Suppressor macrophage (primary cell): ENCODE measurements at regions not wholly inside any gene's neighbourhood (a gene's known extent, or its start where the extent isn't known, plus 50 kb on each side); places are given as distances from the start of the nearest gene placed in this dataset.
A peak's percentile ranks its signal among the peaks of the same experiment; 100 is the strongest.
"Not testable (repeated sequence)": the region's sequence is repeated elsewhere in the genome, so short reads cannot be mapped to it uniquely, and the experiment has no call there.

Source experiments
- DNase-seq, 4 experiments: peaks; one replicate each; pipeline ENCODE4 v3.0.0-alpha.2; 2020 to 2022

DNA sequence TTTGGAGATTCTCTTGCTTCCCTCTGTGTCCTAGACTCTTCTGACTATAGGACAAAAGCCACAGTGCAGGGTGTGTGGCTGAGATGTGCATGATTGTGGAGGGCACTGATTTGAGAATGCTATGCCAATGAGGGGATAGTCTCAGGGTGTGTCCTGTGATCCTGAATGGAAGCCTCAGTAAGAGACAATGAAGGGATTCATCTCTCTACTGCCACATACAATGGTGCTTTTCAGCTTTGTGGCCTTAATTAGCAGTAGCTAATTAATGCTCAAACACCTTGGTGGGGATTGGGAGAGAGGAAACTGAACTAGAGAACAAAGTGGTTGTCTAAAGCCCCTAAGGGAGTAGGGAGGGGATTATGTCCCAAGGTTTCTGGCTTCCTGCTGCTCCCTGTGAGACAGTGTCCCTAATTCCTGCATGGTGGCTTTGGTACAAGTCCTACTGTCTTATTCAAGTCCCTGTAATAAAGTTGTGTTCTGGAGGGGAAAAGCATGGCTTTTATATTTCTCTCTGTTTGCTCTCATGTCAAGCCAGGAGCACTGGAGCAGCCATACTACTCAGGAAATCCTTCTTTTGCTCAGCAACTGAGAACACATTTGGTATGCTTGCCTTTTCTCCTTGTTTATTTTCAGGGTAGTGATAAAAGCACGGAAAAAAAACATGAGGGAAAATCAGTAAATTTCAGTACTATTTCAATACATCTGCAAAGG is 415.2 kb upstream of the TCF4 start:
- DNase-seq: no peak

DNA sequence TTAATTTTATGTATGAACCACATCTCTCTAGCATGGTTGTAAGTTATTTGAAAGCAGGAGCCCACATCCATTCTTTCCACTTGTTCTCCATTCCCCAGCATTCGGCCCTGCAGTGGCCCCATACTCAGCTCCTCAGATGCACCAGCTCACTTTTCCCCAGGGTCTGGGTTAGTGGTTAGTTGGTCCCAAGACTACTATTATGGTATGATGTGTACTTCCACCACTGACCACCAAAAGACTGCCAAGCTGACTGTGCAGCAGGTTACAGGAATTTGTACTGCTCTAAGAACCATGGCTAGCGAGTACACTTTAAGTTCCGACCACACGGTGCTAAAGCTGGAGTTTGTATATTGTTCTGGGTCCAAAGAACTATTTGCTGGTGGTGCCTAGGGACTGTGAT is 413.6 kb upstream of the TCF4 start:
- DNase-seq: no peak

DNA sequence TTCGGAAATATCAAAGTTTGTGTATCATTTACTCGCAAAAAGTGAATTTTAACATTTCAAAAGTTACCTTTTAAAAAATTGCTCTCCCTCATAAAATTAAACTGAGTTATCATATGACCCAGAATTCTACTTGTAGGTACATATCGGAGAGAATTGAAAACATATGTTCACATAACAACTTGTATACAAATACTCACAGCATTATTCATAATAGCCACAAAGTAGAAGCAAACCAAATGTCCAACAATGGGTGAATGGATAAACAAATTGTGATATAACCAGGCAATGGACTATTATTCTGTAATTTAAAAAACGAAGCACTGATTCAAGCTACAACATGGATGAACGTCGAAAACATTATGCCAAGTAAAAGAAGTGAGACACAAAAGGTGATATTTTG is 412.0 kb upstream of the TCF4 start:
- DNase-seq: no peak

- no peak for DNase-seq
Observed at GRCh38 chr18:55999641-56000040, 411.6 kb upstream of the TCF4 start.

- DNase-seq: no peak
Observed at GRCh38 chr18:55998801-55999385, 410.9 kb upstream of the TCF4 start.

DNA sequence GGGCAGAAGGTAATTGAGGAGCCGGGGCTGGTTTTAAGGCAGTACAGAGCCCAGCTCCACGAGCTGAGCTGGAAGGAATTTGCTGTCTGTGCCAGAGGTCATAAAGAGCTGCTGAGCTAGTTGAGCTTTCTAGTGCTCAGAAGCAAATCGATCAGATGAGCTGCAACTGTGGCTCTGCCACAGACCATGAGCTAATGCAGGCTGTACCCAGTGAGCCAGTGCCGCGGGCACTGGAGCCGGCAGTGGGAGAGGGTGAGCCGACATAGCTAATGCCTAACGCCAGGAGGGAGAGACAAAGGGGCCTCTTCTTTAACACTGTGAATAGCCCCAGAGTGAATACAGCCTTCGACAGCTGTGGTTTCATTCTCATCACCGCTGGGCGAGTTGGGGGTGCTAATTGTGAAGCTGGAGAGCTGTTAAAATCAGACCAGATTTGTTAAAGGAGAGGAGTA is 410.1 kb upstream of the TCF4 start:
- DNase-seq: no peak

DNA sequence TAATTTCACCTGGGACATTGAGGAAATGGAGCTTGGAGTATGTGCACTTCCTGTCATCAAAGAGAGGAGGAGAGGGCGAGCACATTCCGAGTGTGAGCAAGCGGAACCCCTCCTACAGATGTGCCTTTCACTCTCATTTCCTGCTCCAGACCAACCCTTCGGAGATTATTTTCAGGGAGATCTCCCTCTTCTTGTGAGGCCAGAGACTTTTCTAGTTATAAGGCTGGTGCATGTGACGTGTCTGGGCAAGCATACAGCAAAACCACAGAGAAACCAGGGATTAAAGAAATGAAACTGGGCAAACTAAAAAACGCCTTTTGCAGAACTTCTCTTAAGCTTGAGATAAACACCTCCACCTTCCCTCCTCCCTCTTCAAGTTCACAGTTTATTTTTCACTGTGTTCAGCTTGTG is 409.2 kb upstream of the TCF4 start:
- DNase-seq: peak; percentile 17 to 58 (median 38)

- no peak for DNase-seq
Observed at GRCh38 chr18:55996717-55997116, 408.7 kb upstream of the TCF4 start.

DNA sequence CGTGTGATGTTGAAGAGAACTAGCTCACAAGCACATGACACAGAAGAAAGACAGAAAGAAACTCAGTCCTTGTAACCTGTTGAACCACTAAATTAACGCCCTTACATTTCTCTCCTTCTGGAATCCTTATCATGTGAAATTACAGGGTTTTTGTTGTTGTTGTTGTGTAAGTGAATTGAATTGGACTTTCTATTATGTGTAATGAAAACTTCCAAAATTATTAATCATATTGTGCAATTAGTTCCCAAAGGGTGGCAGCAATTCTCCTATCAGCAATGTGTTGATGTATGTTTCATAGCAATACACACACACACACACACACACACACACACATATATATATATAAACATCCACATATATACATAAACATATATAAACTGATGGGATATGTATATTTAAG is 402.2 kb upstream of the TCF4 start:
- DNase-seq: no peak

GRCh38 chr18:55988537-55988936 is 400.5 kb upstream of the TCF4 start:
- DNase-seq: peak; percentile 43 to 76 (median 60)

GRCh38 chr18:55983433-55983832 is 395.4 kb upstream of the TCF4 start:
- DNase-seq: no peak

- no peak for DNase-seq
Observed at GRCh38 chr18:55982992-55983391, 395.0 kb upstream of the TCF4 start.

GRCh38 chr18:55981712-55982475 is 393.9 kb upstream of the TCF4 start:
- no peak for DNase-seq

- no peak for DNase-seq
Observed at GRCh38 chr18:55974521-55974920, 386.5 kb upstream of the TCF4 start.

DNA sequence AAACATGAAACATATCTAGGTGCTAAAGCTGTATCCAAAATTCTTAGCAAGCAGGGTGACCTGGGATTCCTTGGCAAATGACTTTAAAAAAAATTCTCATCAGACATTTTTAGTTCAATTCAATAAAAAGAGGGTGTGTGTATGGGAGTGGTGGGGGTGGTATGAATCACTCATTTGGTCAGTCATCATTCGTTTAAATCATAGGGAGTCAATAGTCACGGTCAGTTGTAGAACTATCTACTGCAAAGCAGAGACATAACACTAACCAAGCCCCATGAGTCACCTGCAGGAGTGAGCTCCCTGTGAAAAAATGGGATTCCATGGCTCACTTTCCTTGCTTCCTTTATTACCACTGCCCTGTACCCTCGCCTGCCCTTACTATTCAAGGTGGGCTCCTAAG is 380.6 kb upstream of the TCF4 start:
- DNase-seq: no peak

DNA sequence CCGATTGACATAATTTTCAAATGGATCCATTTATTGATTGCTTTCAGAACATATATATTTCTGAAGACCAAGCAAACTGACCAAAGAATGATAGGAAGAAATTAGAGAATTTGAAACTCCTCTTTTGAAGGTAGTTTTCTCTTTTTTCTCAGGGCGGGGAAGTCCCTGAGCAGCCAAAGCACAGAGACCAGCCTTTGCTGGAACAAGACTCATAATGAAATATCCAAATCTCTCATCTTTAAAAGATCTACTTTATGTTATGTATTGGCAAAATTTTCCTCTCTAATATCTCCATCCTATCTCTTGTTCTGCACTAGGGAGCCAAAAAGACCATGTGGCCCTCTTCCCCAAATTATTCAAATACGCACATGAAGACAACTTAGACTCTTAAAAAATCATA is 379.0 kb upstream of the TCF4 start:
- DNase-seq: no peak

- no peak for DNase-seq
Observed at GRCh38 chr18:55964171-55964570, 376.2 kb upstream of the TCF4 start.

DNA sequence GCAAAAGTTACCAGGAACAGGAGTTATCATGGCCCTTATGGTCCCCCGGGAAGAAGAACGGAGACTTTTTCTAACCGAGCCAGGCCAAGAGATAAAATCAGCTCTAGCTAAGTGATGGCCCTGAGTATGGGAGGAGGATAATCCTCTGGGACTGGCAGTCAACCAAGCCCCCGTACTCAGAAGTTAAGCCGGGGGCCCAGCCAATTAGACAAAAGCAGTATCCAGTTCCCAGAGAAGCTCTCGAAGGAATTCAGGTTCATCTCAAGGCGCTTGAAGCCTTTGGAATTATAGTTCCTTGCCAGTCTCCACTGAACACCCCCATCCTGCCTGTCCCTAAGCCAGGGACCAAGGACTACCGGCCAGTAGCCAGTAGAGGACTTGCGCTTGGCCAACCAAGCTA is 365.3 kb upstream of the TCF4 start:
- no peak for DNase-seq

DNA sequence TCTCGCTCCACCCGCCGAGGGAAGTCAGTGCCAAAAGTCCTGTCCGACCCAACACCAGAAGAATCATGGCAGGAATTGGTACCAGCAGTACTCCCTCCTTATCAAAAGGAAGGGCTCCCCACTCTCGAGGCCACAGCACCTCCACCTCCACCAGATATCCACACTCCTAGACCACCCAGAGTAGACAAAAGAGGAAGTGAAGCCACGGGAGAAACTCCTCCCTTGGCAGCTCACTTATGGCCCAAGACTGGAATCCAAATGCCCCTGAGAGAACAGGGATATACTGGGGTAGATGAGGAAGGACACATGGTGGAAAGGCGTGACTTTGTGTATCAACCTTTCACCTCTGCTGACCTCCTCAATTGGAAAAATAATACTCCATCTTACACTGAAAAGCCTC is 363.7 kb upstream of the TCF4 start:
- not testable (repeated sequence) for DNase-seq

DNA sequence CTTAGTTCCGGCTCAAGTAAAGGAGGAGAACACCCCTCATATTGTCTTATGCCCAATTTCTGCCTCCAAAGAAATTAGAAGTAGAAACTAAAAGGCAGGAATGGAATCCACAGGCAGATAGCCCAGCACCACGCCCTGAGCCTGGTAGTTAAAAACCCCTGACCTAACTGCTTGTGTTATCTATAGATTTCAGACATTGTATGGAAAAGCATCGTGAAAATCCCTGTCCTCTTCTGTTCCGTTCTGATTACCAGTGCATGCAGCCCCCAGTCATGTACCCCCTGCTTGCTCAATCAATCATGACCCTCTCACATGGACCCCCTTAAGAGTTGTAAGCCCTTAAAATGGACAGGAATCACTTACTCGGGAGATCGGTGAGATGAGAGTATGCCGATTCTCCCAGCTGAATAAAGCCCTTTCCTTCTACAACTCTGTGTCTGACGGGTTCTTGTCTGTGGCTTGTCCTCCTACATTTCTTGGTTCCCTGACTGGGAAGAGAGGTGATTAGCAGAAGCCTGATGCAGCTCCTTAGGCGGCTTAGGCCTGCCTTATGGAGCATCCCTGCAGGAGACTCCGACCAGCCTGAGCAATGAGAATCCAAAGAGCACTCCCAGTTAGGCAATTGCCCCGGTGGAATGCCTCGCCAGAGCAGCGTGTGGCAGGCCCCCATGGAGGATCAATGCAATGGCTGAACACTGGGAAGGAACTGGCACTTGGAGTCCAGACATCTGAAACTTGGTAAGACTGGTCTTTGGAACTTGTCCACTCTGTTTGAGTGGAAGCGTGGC is 362.6 kb upstream of the TCF4 start:
- no peak for DNase-seq

GRCh38 chr18:55934821-55935220 is 346.8 kb upstream of the TCF4 start:
- DNase-seq: no peak

DNA sequence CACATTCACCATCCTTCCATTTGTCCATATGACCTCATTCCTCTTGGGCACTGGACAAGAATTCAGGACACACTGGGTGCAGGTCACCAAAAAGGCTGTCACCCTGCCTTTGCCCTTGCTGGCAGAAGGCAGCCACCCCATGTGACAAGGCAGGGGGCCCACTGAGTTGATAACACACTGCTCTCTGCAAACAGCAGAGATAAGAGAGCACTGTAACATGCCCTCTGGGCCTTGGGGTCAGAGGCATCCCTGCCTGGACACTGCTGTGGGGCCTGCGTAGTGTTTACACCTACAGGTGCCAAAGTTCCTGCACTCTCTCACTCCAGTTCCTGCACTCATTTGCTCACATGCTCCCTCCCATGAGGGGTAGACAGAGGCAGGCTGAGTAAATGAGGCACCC is 344.7 kb upstream of the TCF4 start:
- DNase-seq: no peak

- peak in 2 of 4 experiments; percentile 3 to 13 for DNase-seq
Observed at GRCh38 chr18:55927831-55928230, 339.8 kb upstream of the TCF4 start.
